SK-N-SH treated with all-trans-retinoic acid at 6 μM for 48 hours (cell line): ENCODE measurements at regions not wholly inside any gene's neighbourhood (a gene's known extent, or its start where the extent isn't known, plus 50 kb on each side); places are given as distances from the start of the nearest gene placed in this dataset.

Experiments used
- ATAC-seq: fragments of 200-7000 bp; cut with Tn5 transposase; 3 replicates; pipeline ENCODE4 v1.9.1; 2020; ENCODE audit warnings: mild to moderate bottlenecking, moderate library complexity
- ARNTL ChIP-seq: fragments of 450-650 bp; formaldehyde crosslinking; IDR thresholded peaks from 2 replicates; pipeline ENCODE4 v1.5.0; 2020; ENCODE audit warnings: low read depth, mild to moderate bottlenecking, moderate library complexity, borderline replicate concordance
- BACH2 ChIP-seq: fragments of 250-450 bp; sonication (Bioruptor Pico); IDR thresholded peaks from 2 replicates; pipeline ENCODE4 v1.9.0; 2021; ENCODE audit warnings: mild to moderate bottlenecking, borderline replicate concordance
- CREB5 ChIP-seq: fragments of 250-450 bp; sonication (Bioruptor Pico); IDR thresholded peaks from 2 replicates; pipeline ENCODE4 v1.5.1; 2020; ENCODE audit warnings: low read depth, mild to moderate bottlenecking, moderate library complexity
- CSRNP3 ChIP-seq: fragments of 250-450 bp; sonication (Bioruptor Pico); IDR thresholded peaks from 2 replicates; pipeline ENCODE4 v1.5.1; 2021; ENCODE audit warnings: mild to moderate bottlenecking, moderate library complexity
- ESRRG ChIP-seq: fragments of 250-450 bp; sonication (Bioruptor Pico); IDR thresholded peaks from 2 replicates; pipeline ENCODE4 v1.6.1; 2021; ENCODE audit warnings: mild to moderate bottlenecking
- GLIS3 ChIP-seq: fragments of 250-450 bp; sonication (Bioruptor Pico); IDR thresholded peaks from 2 replicates; pipeline ENCODE4 v1.5.0; 2020; ENCODE audit warnings: mild to moderate bottlenecking, moderate library complexity
- OSR1 ChIP-seq: fragments of 250-450 bp; sonication (Bioruptor Pico); IDR thresholded peaks from 2 replicates; pipeline ENCODE4 v1.8.0; 2022; ENCODE audit warnings: moderate library complexity, mild to moderate bottlenecking, inconsistent platforms
- PATZ1 ChIP-seq: fragments of 250-450 bp; sonication (Bioruptor Pico); IDR thresholded peaks from 2 replicates; pipeline ENCODE4 v1.8.0; 2020; ENCODE audit warnings: mild to moderate bottlenecking, moderate library complexity, borderline replicate concordance
- POU6F1 ChIP-seq: fragments of 250-450 bp; sonication (Bioruptor Pico); IDR thresholded peaks from 2 replicates; pipeline ENCODE4 v1.8.0; 2021; ENCODE audit warnings: low read depth, mild to moderate bottlenecking, moderate library complexity, borderline replicate concordance
- PPARA ChIP-seq: fragments of 250-450 bp; sonication (Bioruptor Pico); IDR thresholded peaks from 2 replicates; pipeline ENCODE4 v1.5.0; 2020; ENCODE audit warnings: mild to moderate bottlenecking, borderline replicate concordance
- RARB ChIP-seq: fragments of 250-450 bp; sonication (Bioruptor Pico); IDR thresholded peaks from 2 replicates; pipeline ENCODE4 v1.8.0; 2021; ENCODE audit warnings: mild to moderate bottlenecking, moderate library complexity
- SNAI2 ChIP-seq: fragments of 250-450 bp; sonication (Bioruptor Pico); IDR thresholded peaks from 2 replicates; pipeline ENCODE4 v1.5.0; 2020; ENCODE audit warnings: mild to moderate bottlenecking, moderate library complexity
- TCF4 ChIP-seq: fragments of 250-450 bp; sonication (Bioruptor Pico); IDR thresholded peaks from 2 replicates; pipeline ENCODE4 v1.8.0; 2021; ENCODE audit warnings: mild to moderate bottlenecking, moderate library complexity, borderline replicate concordance
- TOX ChIP-seq: fragments of 250-450 bp; sonication (Bioruptor Pico); IDR thresholded peaks from 2 replicates; pipeline ENCODE4 v1.8.0; 2021; ENCODE audit warnings: mild to moderate bottlenecking, moderate library complexity, borderline replicate concordance
- TSHZ2 ChIP-seq: fragments of 250-450 bp; sonication (Bioruptor Pico); IDR thresholded peaks from 2 replicates; pipeline ENCODE4 v1.5.0; 2020; ENCODE audit warnings: mild to moderate bottlenecking, moderate library complexity
- ZC3H10 ChIP-seq: fragments of 250-450 bp; sonication (Bioruptor Pico); IDR thresholded peaks from 2 replicates; pipeline ENCODE4 v1.5.1; 2021; ENCODE audit warnings: mild to moderate bottlenecking, moderate library complexity
- ZFP3 ChIP-seq: fragments of 250-450 bp; sonication (Bioruptor Pico); IDR thresholded peaks from 2 replicates; pipeline ENCODE4 v1.5.0; 2020; ENCODE audit warnings: mild to moderate bottlenecking, moderate library complexity
- ZNF70 ChIP-seq: fragments of 450-650 bp; formaldehyde crosslinking; IDR thresholded peaks from 2 replicates; pipeline ENCODE4 v1.5.0; 2020; ENCODE audit warnings: mild to moderate bottlenecking, moderate library complexity
- ZNF8 ChIP-seq: fragments of 450-650 bp; formaldehyde crosslinking; IDR thresholded peaks from 2 replicates; pipeline ENCODE4 v1.5.0; 2020; ENCODE audit warnings: mild to moderate bottlenecking, moderate library complexity

- no peak for TF ChIP-seq BACH2
Measured at GRCh38 chr21:22903851-22904250, 1905.6 kb downstream of the NCAM2 start (continued).

GRCh38 chr21:22904385-22904784 is 1906.2 kb downstream of the NCAM2 start:
- TF ChIP-seq ZNF70 (CRISPR knock-in tag) (no peak), POU6F1 (CRISPR knock-in tag) (no peak), RARB (CRISPR knock-in tag) (no peak), CREB5 (CRISPR knock-in tag) (no peak), CSRNP3 (CRISPR knock-in tag) (no peak), PPARA (CRISPR knock-in tag) (no peak), ZC3H10 (CRISPR knock-in tag) (no peak), ESRRG (CRISPR knock-in tag) (no peak)
- ATAC-seq, result no peak

- ATAC-seq, result no peak
- TF ChIP-seq OSR1 (CRISPR knock-in tag) (no peak), TOX (CRISPR knock-in tag) (no peak), TCF4 (no peak), SNAI2 (no peak), ZC3H10 (CRISPR knock-in tag) (no peak), POU6F1 (CRISPR knock-in tag) (no peak), BACH2 (no peak), ARNTL (no peak), RARB (CRISPR knock-in tag) (no peak), PATZ1 (CRISPR knock-in tag) (no peak), GLIS3 (CRISPR knock-in tag) (no peak), ZFP3 (CRISPR knock-in tag) (no peak), ZNF8 (CRISPR knock-in tag) (no peak), CSRNP3 (CRISPR knock-in tag) (no peak), PPARA (CRISPR knock-in tag) (no peak), ZNF70 (CRISPR knock-in tag) (no peak)
Measured at GRCh38 chr21:22925032-22925431, 1926.8 kb downstream of the NCAM2 start.

- TF ChIP-seq TSHZ2, result no peak
- no peak for TF ChIP-seq PPARA (CRISPR knock-in tag)
- no peak for TF ChIP-seq PATZ1 (CRISPR knock-in tag)
- TF ChIP-seq POU6F1 (CRISPR knock-in tag), result no peak
- TF ChIP-seq RARB (CRISPR knock-in tag), result no peak
- ATAC-seq, result no peak
Measured at GRCh38 chr21:22927469-22927868, 1929.3 kb downstream of the NCAM2 start.
